OCI-LY7 (cell line): ENCODE measurements at regions not wholly inside any gene's neighbourhood (a gene's known extent, or its start where the extent isn't known, plus 50 kb on each side); places are given as distances from the start of the nearest gene placed in this dataset.
"Not testable (repeated sequence)": the region's sequence is repeated elsewhere in the genome, so short reads cannot be mapped to it uniquely, and the experiment has no call there.

ENCODE experiments used
- BruUV-seq: library from RNA; stranded (reverse); fragments of 400-500 nt; replicated peaks from 2 replicates; lab custom pipeline; 2021; lab: Mats Ljungman, UMichigan
- CTCF ChIA-PET: fragments of 300-600 bp; sonication (Branson Sonifier 250); formaldehyde crosslinking; loops from one replicate; lab custom pipeline; 2022; ENCODE audit warnings: antibody characterized with exemption; ENCODE audit not compliant: unreplicated experiment; lab: Charles Lee
- POLR2A ChIA-PET: fragments of 300-600 bp; sonication (Branson Sonifier 250); formaldehyde crosslinking; loops from one replicate; lab custom pipeline; 2022; ENCODE audit warnings: antibody characterized with exemption; lab: Charles Lee
- DNase-seq: peaks from one replicate; pipeline ENCODE4 v3.0.0-alpha.2; 2015; ENCODE audit warnings: low spot score
- H2AFZ ChIP-seq: fragments of 200-600 bp; sonication (generic), shearing (Covaris generic); 2 replicates; pipeline ENCODE4 v1.6.1; 2014; ENCODE audit warnings: mild to moderate bottlenecking, antibody characterized with exemption, low read length, moderate library complexity
- H3K27ac ChIP-seq: fragments of 200-600 bp; sonication (generic); 2 replicates; pipeline ENCODE4 v1.5.1; 2014; ENCODE audit warnings: mixed run types, low read depth, mild to moderate bottlenecking, moderate library complexity, low read length, inconsistent platforms; ENCODE audit not compliant: poor library complexity, severe bottlenecking
- H3K36me3 ChIP-seq: fragments of 200-600 bp; sonication (generic); 2 replicates; pipeline ENCODE4 v1.6.1; 2014; ENCODE audit warnings: mild to moderate bottlenecking, antibody characterized with exemption, low read length, moderate library complexity, mixed read lengths; ENCODE audit not compliant: insufficient read depth
- H3K4me1 ChIP-seq: fragments of 200-600 bp; sonication (generic); 2 replicates; pipeline ENCODE4 v1.5.1; 2014; ENCODE audit warnings: mild to moderate bottlenecking, low read length; ENCODE audit not compliant: insufficient read depth, poor library complexity, severe bottlenecking
- H3K4me2 ChIP-seq: fragments of 200-600 bp; sonication (generic); 2 replicates; pipeline ENCODE4 v1.6.1; 2014; ENCODE audit warnings: mild to moderate bottlenecking, low read length
- H3K4me3 ChIP-seq: fragments of 200-600 bp; sonication (generic); 2 replicates; pipeline ENCODE4 v1.5.1; 2014; ENCODE audit warnings: mild to moderate bottlenecking, low read depth, low read length; ENCODE audit not compliant: poor library complexity, severe bottlenecking
- H3K79me2 ChIP-seq: fragments of 200-600 bp; sonication (generic); 2 replicates; pipeline ENCODE4 v1.6.1; 2016; ENCODE audit warnings: low read depth, mild to moderate bottlenecking, low read length, moderate library complexity, mixed read lengths; ENCODE audit not compliant: insufficient read depth
- H3K9me2 ChIP-seq: fragments of 200-600 bp; sonication (generic); 2 replicates; pipeline ENCODE4 v1.6.1; 2016; ENCODE audit warnings: mild to moderate bottlenecking, low read length, mixed read lengths; ENCODE audit not compliant: insufficient read depth
- H3K9me3 ChIP-seq: fragments of 200-600 bp; sonication (generic); 2 replicates; pipeline ENCODE4 v1.6.1; 2014; ENCODE audit warnings: mild to moderate bottlenecking, mixed run types, low read length, mixed read lengths
- H4K20me1 ChIP-seq: fragments of 200-600 bp; sonication (generic); 2 replicates; pipeline ENCODE4 v1.6.1; 2014; ENCODE audit warnings: mild to moderate bottlenecking, antibody characterized with exemption, low read length, moderate library complexity, mixed read lengths; ENCODE audit not compliant: insufficient read depth
- EZH2phosphoT487 ChIP-seq: fragments of 200-600 bp; sonication (generic); IDR thresholded peaks from 2 replicates; pipeline ENCODE4 v1.6.1; 2018; ENCODE audit warnings: low read depth, borderline replicate concordance, mild to moderate bottlenecking, mixed run types, antibody characterized with exemption, low read length, moderate library complexity, mixed read lengths
- intact Hi-C: fragments of 100-400 bp; cut with micrococcal nuclease; formaldehyde crosslinking; loops from one replicate; pipeline ENCODE4 v1.10.0; 2022; ENCODE audit not compliant: unreplicated experiment
- TF ChIP-seq, protein P1 (sequence below): fragments of 200-600 bp; sonication (generic); conservative IDR thresholded peaks from 2 replicates; pipeline ENCODE4 v1.5.1; 2014; ENCODE audit warnings: mild to moderate bottlenecking, antibody characterized with exemption, low read length, moderate library complexity, mixed read lengths

- BruUV-seq = no TSS peak
- CTCF ChIA-PET = no interaction called here
- no peaks in the 10 kb centered on the region for H4K20me1 ChIP-seq
- no peaks in the 10 kb centered on the region for H3K36me3 ChIP-seq
- no peak overlapping the region for H3K4me2 ChIP-seq
- DNase-seq = no peak
- H3K9me2 ChIP-seq = no peaks in the 10 kb centered on the region
- intact Hi-C loops = no loop called here
- H3K79me2 ChIP-seq = no peaks in the 10 kb centered on the region
- no peaks in the 10 kb centered on the region for H3K4me1 ChIP-seq
- H3K4me3 ChIP-seq = no peak overlapping the region
- no peak overlapping the region for H2AFZ ChIP-seq
- H3K9me3 ChIP-seq = no peaks in the 10 kb centered on the region
- POLR2A ChIA-PET = no interaction called here
- TF ChIP-seq EZH2phosphoT487 = no peak
- TF ChIP-seq, protein P1, sequence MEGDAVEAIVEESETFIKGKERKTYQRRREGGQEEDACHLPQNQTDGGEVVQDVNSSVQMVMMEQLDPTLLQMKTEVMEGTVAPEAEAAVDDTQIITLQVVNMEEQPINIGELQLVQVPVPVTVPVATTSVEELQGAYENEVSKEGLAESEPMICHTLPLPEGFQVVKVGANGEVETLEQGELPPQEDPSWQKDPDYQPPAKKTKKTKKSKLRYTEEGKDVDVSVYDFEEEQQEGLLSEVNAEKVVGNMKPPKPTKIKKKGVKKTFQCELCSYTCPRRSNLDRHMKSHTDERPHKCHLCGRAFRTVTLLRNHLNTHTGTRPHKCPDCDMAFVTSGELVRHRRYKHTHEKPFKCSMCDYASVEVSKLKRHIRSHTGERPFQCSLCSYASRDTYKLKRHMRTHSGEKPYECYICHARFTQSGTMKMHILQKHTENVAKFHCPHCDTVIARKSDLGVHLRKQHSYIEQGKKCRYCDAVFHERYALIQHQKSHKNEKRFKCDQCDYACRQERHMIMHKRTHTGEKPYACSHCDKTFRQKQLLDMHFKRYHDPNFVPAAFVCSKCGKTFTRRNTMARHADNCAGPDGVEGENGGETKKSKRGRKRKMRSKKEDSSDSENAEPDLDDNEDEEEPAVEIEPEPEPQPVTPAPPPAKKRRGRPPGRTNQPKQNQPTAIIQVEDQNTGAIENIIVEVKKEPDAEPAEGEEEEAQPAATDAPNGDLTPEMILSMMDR = no peak
- H3K27ac ChIP-seq = no peak overlapping the region
These were observed 1527.9 kb downstream of the BRD1 start for GRCh38 chr22:48299801-48300200.

DNA sequence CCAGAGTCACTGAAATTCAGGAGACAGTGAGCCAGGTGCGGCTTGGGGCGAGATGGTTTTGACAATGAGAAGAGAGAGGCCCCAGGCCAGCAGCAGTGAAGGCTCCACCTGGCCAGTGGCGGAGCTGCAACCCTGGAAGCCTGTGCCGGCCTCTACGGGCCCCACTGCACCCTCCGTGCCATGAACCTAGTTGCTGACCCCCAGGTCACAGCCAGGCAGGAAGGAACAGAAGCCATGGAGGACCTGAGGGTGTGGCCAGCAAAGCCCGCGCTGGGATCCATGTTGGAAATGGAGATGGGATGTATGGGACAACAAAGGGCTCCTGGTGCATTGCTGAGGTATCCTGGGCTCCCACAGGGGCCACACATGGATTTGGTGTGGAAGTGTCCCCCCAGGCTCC is 1528.5 kb downstream of the BRD1 start:
- ChIA-PET CTCF (no interaction called here), POLR2A (no interaction called here)
- H4K20me1 ChIP-seq = no peaks in the 10 kb centered on the region
- no peak overlapping the region for H3K4me2 ChIP-seq
- no peaks in the 10 kb centered on the region for H3K4me1 ChIP-seq
- H3K27ac ChIP-seq = no peak overlapping the region
- TF ChIP-seq, protein P1 = no peak
- TF ChIP-seq EZH2phosphoT487 = no peak
- no peak for DNase-seq
- no peaks in the 10 kb centered on the region for H3K9me2 ChIP-seq
- intact Hi-C loops = no loop called here
- no peak overlapping the region for H2AFZ ChIP-seq
- BruUV-seq = no TSS peak
- no peaks in the 10 kb centered on the region for H3K79me2 ChIP-seq
- no peaks in the 10 kb centered on the region for H3K9me3 ChIP-seq
- H3K4me3 ChIP-seq = no peak overlapping the region
- H3K36me3 ChIP-seq = no peaks in the 10 kb centered on the region

DNA sequence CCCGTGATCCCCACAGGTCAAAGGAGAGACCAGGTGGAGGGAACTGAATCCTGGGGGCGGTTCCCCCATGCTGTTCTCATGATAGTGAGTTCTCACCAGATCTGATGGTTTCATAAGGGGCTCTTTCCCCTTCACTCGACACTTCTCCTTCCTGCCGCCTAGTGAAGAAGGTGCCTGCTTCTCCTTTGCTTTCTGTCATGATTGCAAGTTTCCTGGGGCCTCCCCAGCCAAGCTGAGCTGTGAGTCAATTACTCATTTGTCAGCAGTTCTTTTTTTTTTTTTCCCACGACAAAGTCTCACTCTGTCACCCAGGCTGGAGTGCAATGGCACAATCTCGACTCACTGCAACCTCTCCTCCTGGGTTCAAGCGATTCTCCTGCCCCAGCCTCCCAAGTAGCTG is 1530.4 kb downstream of the BRD1 start:
- H3K9me2 ChIP-seq = no peaks in the 10 kb centered on the region
- no peaks in the 10 kb centered on the region for H3K36me3 ChIP-seq
- no peaks in the 10 kb centered on the region for H3K9me3 ChIP-seq
- TF ChIP-seq, protein P1 = no peak
- no peak for TF ChIP-seq EZH2phosphoT487
- ChIA-PET POLR2A (no interaction called here), CTCF (no interaction called here)
- intact Hi-C loops = no loop called here
- no peaks in the 10 kb centered on the region for H4K20me1 ChIP-seq
- no peak overlapping the region for H3K4me2 ChIP-seq
- H3K27ac ChIP-seq = no peak overlapping the region
- H3K4me1 ChIP-seq = no peaks in the 10 kb centered on the region
- no peak overlapping the region for H3K4me3 ChIP-seq
- no peak overlapping the region for H2AFZ ChIP-seq
- no peak for DNase-seq
- no peaks in the 10 kb centered on the region for H3K79me2 ChIP-seq
- BruUV-seq = no TSS peak

DNA sequence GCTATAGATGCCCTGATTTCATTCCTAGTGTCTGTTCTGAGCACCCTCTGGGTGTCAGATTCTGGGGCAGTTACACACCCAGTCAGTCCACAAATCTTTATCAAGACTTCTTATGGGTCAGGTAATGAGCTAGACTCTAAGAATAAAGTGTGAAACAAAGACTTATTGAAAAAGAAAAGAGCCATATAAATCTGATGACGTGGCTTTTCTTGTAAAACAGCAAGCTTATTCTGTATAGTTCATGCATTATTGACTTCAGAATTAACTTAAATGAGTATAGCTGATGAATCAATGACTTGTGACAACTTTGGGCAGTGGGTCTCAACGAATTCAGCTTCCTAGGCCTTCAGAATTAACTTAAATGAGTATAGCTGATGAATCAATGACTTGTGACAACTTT is 1527.5 kb downstream of the TBC1D22A start:
- POLR2A ChIA-PET, H4K20me1 ChIP-seq, H3K9me2 ChIP-seq, CTCF ChIA-PET, H3K4me3 ChIP-seq, intact Hi-C loops, H3K9me3 ChIP-seq, H3K79me2 ChIP-seq, DNase-seq, H3K4me2 ChIP-seq, H3K27ac ChIP-seq, H3K4me1 ChIP-seq, H2AFZ ChIP-seq, H3K36me3 ChIP-seq, BruUV-seq: not testable (repeated sequence)
